ENCODE measurements at regions not wholly inside any gene's neighbourhood (a gene's known extent, or its start where the extent isn't known, plus 50 kb on each side); places are given as distances from the start of the nearest gene placed in this dataset.
"Not testable (repeated sequence)": the region's sequence is repeated elsewhere in the genome, so short reads cannot be mapped to it uniquely, and the experiment has no call there.

GRCh38 chr16:18127033-18127432, 209.5 kb downstream of the NPIPA8 start:
- TF ChIP-seq POLR2A, CTCF (IDR thresholded peaks at IDR 0.05): not testable (repeated sequence)
